Urothelium cell line (cell line): ENCODE measurements at regions not wholly inside any gene's neighbourhood (a gene's known extent, or its start where the extent isn't known, plus 50 kb on each side); places are given as distances from the start of the nearest gene placed in this dataset.
"Not testable (repeated sequence)": the region's sequence is repeated elsewhere in the genome, so short reads cannot be mapped to it uniquely, and the experiment has no call there.

Experiments used
- DNase-seq: peaks from one replicate; pipeline ENCODE4 v3.0.0; 2011; ENCODE audit warnings: low spot score, mixed read lengths
- FAIRE-seq: peaks from 2 replicates; lab custom pipeline; 2011; peaks lifted over from hg19 to GRCh38; lab: Jason Lieb, UNC

DNA sequence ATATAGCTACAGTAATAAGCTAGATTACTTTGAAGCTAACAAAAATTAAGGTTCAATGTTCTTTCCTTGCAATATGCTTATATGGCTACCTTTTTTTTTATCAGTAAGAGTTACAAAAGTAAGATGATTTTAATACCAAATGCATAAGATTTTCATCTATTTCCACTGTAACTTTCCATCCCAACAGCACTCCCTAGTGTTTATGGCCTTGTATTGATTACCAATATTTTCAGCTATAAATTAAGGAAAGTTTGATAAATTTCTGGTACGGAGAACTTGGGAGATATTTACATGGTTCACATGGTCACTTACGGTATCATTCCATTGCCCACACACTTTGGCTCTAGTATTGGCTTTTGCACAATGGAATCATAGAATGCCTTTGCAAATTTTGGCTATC is 448.9 kb upstream of the PABPC4L start:
- FAIRE-seq (no peak), DNase-seq (no peak)

DNA sequence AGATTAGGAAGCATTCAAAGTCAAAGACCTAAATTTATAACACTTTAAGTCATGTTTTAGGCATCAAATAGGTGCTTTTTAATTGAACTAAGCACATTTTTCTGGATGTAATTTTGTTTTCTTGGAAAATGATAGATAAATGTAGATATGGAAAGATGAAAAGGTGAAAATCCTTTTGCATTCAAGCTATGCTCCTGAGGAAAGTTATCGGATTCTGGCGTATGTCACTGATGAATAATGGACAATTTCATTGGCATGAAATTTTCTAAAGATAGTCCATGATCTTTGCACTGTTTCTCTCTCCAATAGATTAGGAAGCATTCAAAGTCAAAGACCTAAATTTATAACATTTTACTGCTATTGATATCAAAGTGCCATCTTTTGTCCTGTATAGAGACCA is 444.2 kb upstream of the PABPC4L start:
- FAIRE-seq (no peak), DNase-seq (no peak)

DNA sequence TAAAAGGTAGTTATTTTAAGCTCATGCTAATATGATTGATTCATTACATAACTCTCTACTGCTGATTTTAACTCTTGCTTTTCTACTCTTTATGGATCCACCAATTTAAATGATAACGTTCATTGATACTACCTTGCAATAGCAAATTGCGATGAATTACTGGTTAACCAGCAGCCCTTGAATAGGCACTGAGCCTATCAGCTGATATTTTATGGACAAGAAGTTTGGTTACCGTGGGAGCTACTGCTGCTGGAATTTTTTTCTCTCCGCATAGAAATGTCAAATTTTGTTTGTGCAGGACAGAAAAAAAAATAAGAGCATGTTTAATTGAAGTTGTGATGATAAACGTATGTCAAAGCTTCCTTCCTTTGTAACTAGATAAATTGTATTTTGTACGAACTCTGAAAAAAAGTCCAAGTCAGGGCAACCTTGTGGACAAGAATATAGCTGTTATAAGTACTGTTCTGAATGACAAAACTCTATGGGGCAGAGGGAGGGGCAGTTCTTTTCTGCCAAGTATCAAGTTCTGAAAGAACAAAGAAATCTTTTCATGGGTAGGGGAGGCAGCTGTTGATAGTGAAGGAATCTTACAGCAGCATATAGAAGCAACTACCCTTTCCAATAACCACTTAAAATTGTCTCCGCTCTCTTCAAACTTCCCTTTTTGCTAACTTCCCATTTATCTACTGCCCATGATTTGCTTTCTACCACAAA is 434.9 kb upstream of the PABPC4L start:
- no peak for DNase-seq
- FAIRE-seq = no peak

DNA sequence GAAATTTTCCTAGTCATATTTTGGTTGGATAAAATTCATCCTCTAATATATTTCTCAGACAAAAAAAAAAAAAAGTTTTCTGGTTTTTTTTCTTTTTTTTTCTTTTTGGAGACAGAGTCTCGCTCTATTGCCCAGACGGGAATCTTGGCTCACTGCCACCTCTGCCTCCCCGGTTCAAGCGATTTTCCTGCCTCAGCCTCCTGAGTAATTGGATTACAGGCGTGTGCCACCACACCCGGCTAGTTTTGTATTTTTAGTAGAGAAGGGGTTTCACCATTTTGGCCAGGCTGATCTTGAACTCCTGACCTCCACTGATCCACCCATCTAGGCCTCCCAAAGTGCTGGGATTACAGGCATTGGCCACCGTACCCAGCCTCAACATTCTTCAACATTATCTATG is 432.7 kb upstream of the PABPC4L start:
- FAIRE-seq (no peak), DNase-seq (no peak)

DNA sequence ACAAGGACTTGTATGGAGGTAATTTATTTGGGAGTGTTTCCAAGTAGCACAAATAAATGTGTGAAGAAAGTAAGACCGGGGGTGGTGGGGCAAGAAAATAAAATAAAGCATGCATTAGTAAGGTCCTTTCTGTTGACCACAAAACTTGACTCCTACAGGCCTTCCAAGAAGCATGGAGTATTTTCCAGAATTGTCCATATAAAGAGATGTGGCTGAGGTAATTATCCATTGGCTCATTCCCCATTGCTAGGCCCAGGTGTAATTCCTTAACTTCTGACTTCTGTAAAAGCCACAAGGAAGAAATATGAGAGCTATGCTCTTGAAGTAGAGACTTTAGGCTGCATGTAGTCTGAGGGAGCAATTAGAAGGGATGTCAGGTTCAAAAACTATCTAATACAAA is 430.5 kb upstream of the PABPC4L start:
- no peak for FAIRE-seq
- no peak for DNase-seq

DNA sequence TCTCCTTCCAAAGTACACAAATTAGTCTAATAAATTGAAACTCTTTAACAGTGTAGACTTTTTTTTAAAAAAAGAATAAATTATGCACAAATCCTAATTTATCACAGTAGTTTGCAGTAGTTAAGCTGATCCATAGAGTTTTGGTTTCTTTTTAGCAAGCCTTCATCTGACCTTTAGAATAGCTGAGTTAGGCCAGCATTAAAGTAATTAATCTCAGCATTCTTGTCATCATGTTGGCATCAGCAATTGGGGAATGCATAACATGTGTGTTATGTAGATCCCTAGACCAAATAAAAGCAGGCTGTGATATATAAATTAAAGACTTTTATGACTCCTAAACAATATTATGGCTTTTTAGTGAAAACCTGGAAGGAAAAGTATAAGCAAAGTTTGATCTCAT is 426.5 kb upstream of the PABPC4L start:
- FAIRE-seq (no peak), DNase-seq (no peak)

DNA sequence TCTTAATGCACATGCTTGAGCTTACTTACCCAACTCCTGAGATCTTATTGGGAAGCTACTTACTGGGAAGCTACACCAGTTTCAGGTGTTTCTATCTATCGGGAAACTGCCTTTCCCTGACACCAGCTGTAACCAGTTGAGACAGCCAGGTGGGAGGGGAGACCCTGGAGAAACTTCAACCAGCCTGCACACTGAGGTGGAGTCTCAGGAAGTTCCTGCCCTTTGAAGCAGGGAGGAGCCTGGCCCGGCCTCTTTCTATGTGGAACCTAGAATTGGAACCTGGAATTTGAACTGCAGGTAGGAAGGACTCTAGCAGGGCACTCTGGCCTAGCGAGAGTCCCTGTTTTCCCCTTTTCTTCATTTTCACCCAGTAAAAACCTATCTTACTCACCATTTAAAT is 425.8 kb upstream of the PABPC4L start:
- no peak for FAIRE-seq
- DNase-seq = no peak

DNA sequence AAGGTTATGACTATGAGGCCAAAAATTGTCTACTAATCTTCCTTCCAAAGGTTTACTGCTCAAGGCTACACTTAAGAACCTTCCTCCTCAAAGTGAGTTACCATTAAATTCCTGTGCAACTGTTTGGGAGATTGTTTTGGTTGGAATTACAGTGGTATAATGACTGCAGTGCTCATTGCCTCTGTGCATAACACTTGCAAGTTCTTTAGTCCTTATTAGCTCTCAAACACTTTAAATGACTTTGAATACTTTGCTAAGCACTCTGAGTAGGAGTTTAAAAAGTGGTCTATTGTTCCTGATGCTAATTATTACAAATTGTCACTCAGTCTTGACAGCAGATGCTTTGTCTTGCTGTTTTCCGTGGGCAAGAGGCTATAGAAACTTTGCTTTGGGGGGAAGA is 422.8 kb upstream of the PABPC4L start:
- DNase-seq (no peak), FAIRE-seq (no peak)

DNA sequence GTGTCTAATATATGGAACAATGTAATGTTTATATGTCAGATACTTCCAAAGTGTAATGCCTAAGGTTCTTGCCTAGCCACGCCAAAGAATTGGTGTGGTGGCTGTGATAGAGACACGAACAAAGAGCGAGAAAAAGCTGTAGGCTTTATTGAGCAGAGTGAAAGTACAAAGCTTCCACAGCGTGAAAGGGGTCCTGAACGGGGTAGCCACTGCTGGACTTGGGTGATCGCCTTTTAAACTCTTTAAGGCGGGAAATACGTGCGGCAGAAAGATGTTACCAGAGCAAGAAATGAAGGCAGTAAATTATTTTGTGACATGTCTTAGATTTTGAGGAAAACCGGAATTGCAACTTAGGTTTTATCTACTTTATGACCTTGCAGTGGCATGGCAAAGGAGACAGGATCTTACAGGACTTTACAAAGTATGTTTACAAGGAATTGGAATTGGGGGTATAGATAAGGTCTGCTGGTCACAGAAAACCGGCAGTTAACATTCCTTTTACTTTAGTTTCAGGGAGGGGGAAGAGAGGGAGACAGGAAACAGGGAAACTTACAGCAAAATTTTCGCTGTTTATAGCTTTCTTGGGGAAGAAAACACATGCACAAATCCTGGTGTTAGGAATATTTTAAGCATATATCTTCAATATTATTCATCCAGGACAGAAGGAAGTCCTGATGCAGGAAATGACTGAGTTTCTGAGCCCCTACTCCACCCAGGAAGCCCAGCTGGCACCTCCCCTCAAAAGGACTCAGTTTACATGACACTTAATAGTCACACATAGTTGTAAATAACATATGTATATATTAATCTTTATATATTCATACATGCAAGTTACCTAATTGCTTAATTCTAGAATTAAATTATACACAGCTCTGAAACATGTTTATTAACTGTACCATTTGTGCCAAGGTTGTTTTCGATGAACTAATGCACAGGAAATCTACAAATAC is 421.3 kb upstream of the PABPC4L start:
- DNase-seq = not testable (repeated sequence)

DNA sequence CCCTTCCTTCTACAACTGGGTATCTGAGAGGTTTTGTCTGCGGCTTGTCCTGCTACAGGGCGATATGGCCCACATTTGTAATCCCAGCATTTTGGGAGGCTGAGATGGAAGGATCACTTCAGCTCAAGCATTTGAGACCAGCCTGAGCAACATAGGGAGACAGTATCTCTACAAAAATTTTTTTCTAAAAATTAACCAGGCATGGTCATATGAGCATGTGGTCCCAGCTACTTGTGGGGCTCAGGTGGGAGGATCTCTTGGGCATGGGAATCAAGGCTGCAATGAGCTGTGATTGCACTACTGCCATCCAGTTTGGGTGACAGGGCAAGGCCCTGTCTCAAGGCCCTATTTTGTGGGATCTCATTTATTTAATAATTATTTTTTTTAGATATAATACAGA is 420.6 kb upstream of the PABPC4L start:
- no peak for FAIRE-seq

More for the DNA sequence above, 421.3 kb upstream of the PABPC4L start:
- FAIRE-seq = not testable (repeated sequence)

DNA sequence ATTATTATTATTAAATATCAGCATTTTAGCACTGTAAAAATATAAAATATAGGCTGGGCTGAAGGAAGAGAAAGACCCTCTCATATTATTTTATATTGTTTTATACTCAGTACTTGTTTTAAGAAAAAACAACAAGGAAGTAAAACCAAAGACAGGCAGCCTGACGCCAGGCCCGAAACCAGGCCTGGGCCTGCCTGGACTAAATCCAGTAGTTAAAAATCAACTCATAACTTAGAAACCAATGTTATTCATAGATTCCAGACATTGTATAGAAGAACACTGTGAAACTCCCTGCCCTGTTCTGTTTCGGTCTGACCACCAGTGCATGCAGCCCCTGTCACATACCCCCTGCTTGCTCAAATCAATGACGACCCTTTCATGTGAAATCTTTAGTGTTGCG is 420.1 kb upstream of the PABPC4L start:
- not testable (repeated sequence) for FAIRE-seq, DNase-seq

More for the DNA sequence above, 420.6 kb upstream of the PABPC4L start:
- no peak for DNase-seq

DNA sequence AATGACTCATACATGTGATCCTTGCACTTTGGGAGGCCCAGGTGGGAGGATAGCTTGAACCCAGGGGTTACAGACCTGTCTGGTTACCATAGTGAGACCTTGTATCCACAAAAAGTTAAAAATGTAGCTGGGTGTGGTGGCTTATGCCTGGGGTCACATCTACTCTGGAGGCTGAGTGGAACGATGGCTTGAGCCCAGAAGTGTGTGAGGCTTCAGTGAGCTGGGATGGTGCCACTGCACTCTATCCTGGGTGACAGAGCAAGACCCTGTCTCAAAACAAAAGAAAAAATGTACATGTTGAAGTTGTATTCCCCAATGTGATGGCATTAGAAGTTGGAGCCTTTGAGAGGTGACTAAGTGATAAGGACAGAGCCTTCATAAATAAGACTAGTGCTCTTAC is 409.4 kb upstream of the PABPC4L start:
- FAIRE-seq (no peak), DNase-seq (no peak)

DNA sequence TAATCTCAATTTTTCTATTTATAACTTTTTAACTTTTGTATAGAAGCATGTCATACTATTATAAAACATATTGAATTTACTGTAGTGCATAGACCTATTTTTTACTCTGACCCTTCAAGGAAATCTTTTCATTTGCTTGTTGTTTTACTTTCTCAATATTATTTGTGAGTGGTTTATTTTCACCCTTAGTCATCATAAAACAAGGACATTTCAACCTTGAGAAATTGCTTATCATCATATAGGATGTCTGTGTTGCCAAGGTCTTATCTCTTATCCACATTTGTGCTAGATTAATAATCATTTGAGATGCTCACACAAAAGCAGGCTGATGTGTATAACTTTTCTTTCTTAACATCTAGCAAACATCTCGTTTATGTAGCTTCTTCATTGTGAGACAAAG is 408.6 kb upstream of the PABPC4L start:
- no peak for DNase-seq
- no peak for FAIRE-seq

DNA sequence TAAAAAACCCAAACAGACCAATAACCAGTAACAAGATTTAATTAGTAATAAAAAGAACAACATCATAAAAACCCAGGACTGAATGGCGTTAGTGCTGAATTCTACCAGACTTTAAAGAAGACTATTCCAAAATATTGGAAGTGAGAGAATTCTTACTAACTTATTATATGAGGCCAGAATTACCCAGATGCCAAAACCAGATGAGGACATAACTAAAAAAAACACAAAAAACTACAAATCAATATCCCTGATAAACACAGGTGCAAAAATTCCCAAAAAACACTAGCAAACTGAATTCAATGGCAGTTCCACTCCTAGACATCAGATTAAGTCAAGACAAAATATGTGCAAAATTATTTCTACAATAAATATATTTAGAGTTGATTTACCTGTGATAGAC is 400.1 kb upstream of the PABPC4L start:
- FAIRE-seq (no peak), DNase-seq (no peak)

DNA sequence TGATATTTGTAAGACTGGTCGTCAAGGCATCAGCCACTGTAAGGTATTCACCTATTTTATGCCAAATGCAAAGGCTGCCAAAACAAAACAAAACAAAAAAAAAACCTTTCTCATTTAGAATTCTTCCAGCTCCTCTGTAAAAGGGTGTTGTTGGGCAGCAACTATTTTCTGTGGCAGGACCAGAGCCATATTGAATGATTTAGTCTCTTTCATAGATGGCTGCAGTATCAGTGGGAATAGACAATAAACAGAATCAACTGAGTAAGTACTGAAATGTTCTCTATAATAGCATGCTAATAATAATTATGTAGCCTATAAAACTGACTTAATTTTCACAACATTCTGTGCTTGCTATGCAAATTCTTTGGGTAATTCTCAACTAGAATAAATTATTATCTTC is 389.7 kb upstream of the PABPC4L start:
- no peak for FAIRE-seq
- DNase-seq = no peak

DNA sequence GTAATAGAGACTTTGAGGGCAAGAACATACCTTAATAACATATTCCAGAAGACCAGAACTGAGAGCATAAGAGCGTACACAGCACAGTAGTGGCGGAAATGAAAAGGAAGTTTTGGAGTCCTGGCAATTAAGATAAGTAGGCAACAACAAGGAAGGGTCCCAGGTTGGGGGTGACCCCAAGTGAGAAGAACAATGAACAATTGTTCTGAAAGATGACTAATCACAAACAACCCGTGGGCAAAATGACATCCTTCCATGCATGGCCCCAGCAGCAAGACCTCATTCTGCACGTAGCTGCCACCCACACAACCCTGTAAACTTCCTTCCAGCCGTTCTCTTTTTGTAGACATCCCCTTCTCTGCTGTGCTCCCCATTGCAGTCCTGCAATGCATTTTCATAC is 384.4 kb upstream of the PABPC4L start:
- FAIRE-seq = no peak
- DNase-seq = peak; percentile 1

DNA sequence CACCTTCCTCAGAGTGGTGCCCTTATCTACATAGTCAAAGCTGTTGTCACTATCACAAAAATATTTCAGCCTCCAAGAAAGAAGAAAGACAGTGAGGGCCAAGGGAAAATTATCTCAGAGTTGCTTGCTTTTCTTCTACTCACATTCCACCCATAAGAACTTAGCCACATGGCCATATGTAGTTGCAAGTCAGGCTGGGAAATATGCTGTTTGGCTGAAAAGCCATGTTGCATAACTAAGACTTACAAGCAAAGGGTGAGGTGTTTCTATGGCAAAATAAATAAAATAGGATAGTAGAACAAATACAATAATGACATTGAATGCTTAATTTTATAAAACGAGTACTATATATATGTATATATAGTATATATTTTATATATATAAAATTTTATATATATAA is 365.9 kb upstream of the PABPC4L start:
- FAIRE-seq (no peak), DNase-seq (no peak)

DNA sequence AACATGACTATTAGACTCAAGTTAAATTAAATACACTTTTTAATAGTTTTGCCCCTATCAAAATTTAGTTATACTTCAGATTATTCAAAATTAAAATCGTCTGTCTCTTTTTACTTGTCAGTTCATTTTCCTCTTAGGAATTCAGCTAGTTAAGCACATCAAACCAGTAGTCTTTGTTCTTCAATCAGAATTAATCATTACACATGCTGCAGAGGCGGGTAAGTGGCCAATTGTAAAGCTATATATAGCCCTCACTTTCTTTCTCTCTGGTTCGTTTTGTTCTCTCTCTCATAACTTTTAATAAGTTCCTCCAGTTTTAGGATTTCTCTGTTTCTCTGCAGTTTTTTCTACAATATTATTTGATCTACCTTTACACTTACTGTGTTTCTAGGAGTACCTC is 359.1 kb upstream of the PABPC4L start:
- FAIRE-seq = no peak

DNA sequence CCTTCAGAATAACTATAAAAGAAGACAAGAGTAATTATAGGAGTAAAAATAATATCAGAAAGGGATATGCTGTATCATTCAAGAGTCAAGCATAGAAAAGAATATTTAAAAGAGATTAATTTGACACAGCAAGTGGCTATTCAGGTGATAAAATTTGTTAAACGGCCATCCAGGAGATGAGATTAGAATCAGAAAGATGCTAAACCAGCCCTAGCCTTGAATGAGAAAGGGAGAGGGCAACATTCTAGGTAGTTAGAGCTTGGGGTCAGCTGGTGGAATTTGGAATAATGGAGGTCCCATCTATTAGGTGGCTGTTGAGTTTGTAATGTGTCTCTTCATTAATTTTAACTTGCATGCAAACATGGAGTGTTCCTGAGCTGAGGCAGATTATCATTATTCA is 350.5 kb upstream of the PABPC4L start:
- FAIRE-seq = no peak
- no peak for DNase-seq

More for the DNA sequence above, 359.1 kb upstream of the PABPC4L start:
- no peak for DNase-seq

DNA sequence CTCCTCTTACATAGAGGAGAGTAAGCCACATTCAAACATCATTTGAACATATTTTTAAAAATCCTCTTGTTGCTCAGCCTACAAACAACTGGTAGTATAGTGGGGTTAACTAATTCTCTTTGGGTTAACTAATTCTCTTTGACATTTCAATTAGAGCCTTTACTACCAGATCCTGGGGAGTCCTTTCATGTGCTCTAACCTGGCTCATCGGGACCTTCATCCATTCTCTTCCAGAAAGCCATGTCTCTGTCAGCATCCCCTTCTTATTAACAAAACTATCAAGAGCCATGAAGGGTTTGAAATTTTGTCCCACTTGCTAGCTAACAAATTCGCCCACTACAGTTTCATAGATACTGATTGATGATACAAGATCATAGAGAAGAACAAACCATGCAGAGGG is 349.8 kb upstream of the PABPC4L start:
- FAIRE-seq = no peak
- no peak for DNase-seq

DNA sequence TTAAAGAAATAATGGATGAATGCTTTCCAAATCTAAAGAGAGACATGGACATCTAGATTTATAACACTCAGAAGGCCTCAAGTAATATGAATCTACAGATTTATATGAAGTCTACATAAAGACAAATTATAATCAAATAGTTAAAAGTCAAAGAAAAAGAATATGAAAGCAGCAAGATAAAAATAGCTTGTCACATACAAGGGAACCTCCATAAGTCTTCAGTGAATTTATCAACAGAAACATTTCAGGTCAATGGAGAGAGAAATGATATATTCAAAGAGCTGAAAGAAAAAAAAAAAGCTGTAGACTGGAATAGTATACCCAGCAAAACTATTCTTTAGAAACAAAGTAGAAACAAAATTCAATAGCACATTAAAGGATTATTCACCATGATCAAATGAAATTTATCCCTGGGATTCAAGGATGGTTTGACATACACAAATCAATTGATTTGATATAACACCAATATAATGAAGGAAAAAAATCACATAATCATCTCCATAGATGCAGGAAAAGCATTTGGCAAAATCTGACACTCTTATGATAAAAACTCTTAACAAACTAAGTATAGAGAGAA is 346.6 kb upstream of the PABPC4L start:
- FAIRE-seq (no peak), DNase-seq (no peak)

DNA sequence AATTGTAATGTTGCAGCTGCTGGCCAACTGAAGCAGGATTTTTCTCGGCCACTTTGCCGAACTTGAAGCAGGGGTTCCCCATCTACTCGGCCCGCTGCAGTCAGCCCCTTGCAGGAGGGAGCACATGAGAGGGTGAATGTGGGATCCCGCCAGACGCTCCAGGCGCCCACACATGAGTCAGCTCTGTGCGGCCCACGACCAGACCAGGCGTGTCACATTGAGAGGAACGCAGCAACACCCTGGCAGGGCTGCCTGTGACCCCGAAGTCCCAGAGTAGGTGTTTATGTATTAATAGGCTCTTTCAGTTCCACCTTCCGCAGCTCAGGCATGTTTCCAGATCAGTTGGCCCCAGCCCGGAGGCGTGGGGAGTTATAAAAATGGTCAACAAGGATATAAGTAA is 344.7 kb upstream of the PABPC4L start:
- FAIRE-seq = no peak
- no peak for DNase-seq
